Liver (tissue), 7 donors: ENCODE measurements at regions not wholly inside any gene's neighbourhood (a gene's known extent, or its start where the extent isn't known, plus 50 kb on each side); places are given as distances from the start of the nearest gene placed in this dataset.

Experiments
- DNase-seq: peaks from one replicate; pipeline ENCODE4 v3.0.0-alpha.2; 2017; ENCODE audit warnings: low spot score
- H3K27ac ChIP-seq, 2 donors: one replicate each; pipeline ENCODE4 v1.7.0; 2013; ENCODE audit warnings: inconsistent platforms in 2 of 2, low read length in 2 of 2, control low read depth in 1 of 2, low read depth in 1 of 2, mild to moderate bottlenecking in 1 of 2
- H3K27me3 ChIP-seq, 4 donors: one replicate each; pipeline versions ENCODE4 v1.6.1 to v1.7.0; 2013; ENCODE audit warnings: low read length in 3 of 4, inconsistent platforms in 1 of 4, mild to moderate bottlenecking in 1 of 4, moderate library complexity in 1 of 4; ENCODE audit not compliant: control insufficient read depth in 4 of 4, insufficient read depth in 4 of 4
- H3K36me3 ChIP-seq, 4 donors: one replicate each; pipeline versions ENCODE4 v1.6.1 to v1.7.0; 2013; ENCODE audit warnings: low read length in 3 of 4, mild to moderate bottlenecking in 3 of 4, low read depth in 1 of 4, moderate library complexity in 1 of 4; ENCODE audit not compliant: control insufficient read depth in 4 of 4, insufficient read depth in 3 of 4
- H3K4me1 ChIP-seq, 4 donors: one replicate each; pipeline versions ENCODE4 v1.6.1 to v1.7.0; 2013; ENCODE audit warnings: low read length in 3 of 4, mild to moderate bottlenecking in 3 of 4, moderate library complexity in 1 of 4; ENCODE audit not compliant: control insufficient read depth in 4 of 4, insufficient read depth in 4 of 4
- H3K4me3 ChIP-seq, 3 donors: one replicate each; pipeline versions ENCODE4 v1.6.1 to v1.7.0; 2013; ENCODE audit warnings: low read length in 3 of 3, control low read depth in 1 of 3, low read depth in 1 of 3, mild to moderate bottlenecking in 1 of 3
- H3K9ac ChIP-seq, 2 donors: one replicate each; pipeline ENCODE4 v1.7.0; 2013; ENCODE audit warnings: low read length in 2 of 2, mild to moderate bottlenecking in 2 of 2, moderate library complexity in 2 of 2, control low read depth in 1 of 2, low read depth in 1 of 2
- H3K9me3 ChIP-seq, 4 donors: one replicate each; pipeline versions ENCODE4 v1.6.1 to v1.7.0; 2013; ENCODE audit warnings: low read length in 3 of 4; ENCODE audit not compliant: control insufficient read depth in 4 of 4
- ATF3 ChIP-seq: IDR thresholded peaks from 2 replicates; pipeline ENCODE4 v1.6.1; 2016; ENCODE audit warnings: antibody characterized with exemption
- EGR1 ChIP-seq, 2 donors: IDR thresholded peaks; 2 replicates each; pipeline ENCODE4 v1.6.1; 2016 to 2018; ENCODE audit warnings: antibody characterized with exemption in 2 of 2, low read depth in 2 of 2
- FOXA1 ChIP-seq: IDR thresholded peaks from 2 replicates; pipeline ENCODE4 v1.6.1; 2016; ENCODE audit warnings: antibody characterized with exemption
- FOXA2 ChIP-seq: IDR thresholded peaks from 2 replicates; pipeline ENCODE4 v1.6.1; 2016; ENCODE audit warnings: antibody characterized with exemption
- HNF4A ChIP-seq, 2 donors: conservative IDR thresholded peaks; 2 replicates each; pipeline ENCODE4 v1.6.1; 2016; ENCODE audit warnings: antibody characterized with exemption in 2 of 2, mild to moderate bottlenecking in 2 of 2
- HNF4G ChIP-seq: IDR thresholded peaks from 2 replicates; pipeline ENCODE4 v1.6.1; 2016; ENCODE audit warnings: antibody characterized with exemption
- JUND ChIP-seq, 2 donors: IDR thresholded peaks; 2 replicates each; pipeline ENCODE4 v1.6.1; 2016; ENCODE audit warnings: antibody characterized with exemption in 2 of 2
- MAX ChIP-seq: IDR thresholded peaks from 2 replicates; pipeline ENCODE4 v1.6.1; 2016; ENCODE audit warnings: antibody characterized with exemption
- NR2F2 ChIP-seq: IDR thresholded peaks from 2 replicates; pipeline ENCODE4 v1.6.1; 2016; ENCODE audit warnings: antibody characterized with exemption
- RAD21 ChIP-seq, 2 donors: IDR thresholded peaks; 2 replicates each; pipeline ENCODE4 v1.6.1; 2016; ENCODE audit warnings: antibody characterized with exemption in 2 of 2, mild to moderate bottlenecking in 2 of 2
- REST ChIP-seq: IDR thresholded peaks from 2 replicates; pipeline ENCODE4 v1.6.1; 2016; ENCODE audit warnings: antibody characterized with exemption, mild to moderate bottlenecking
- RXRA ChIP-seq, 2 donors: IDR thresholded peaks; 2 replicates each; pipeline ENCODE4 v1.6.1; 2017 to 2018; ENCODE audit warnings: antibody characterized with exemption in 2 of 2, mild to moderate bottlenecking in 1 of 2
- TAF1 ChIP-seq: conservative IDR thresholded peaks from 2 replicates; pipeline ENCODE4 v1.6.1; 2016; ENCODE audit warnings: antibody characterized with exemption, mild to moderate bottlenecking
- YY1 ChIP-seq: IDR thresholded peaks from 2 replicates; pipeline ENCODE4 v1.6.1; 2016; ENCODE audit warnings: antibody characterized with exemption, mild to moderate bottlenecking
- ZBTB33 ChIP-seq: IDR thresholded peaks from 2 replicates; pipeline ENCODE4 v1.6.1; 2016; ENCODE audit warnings: antibody characterized with exemption
- WGBS: extraction: QIAGEN DNeasy Blood & Tissue Kit; methylation state at CpG from one replicate; pipeline ENCODE4 v1.1.7; 2013; 5-methylcytosine and 5-hydroxymethylcytosine counted together
- donor health status: healthy.
- donor health status: healthy.
- donor health status: healthy.
- donor health status: healthy.

GRCh38 chr5:87826507-87826906 is 413.8 kb upstream of the CCNH start:
- Histone ChIP-seq H3K27ac (no peak overlapping the region), H3K4me1 (peaks cover 0 to 7% (median 2%) of the 10 kb centered on the region in 4 donors), H3K27me3 (no peaks in the 10 kb centered on the region), H3K9me3 (peaks cover 0 to 2% (median 0%) of the 10 kb centered on the region in 4 donors), H3K4me3 (no peak overlapping the region), H3K9ac (no peak overlapping the region), H3K36me3 (no peaks in the 10 kb centered on the region)
- 81% methylated on average over 3 of the region's 3 CpGs for WGBS
- no peak for TF ChIP-seq RAD21 (IDR thresholded peaks at IDR 0.05)
- no peak for TF ChIP-seq ZBTB33
- TF ChIP-seq FOXA1: no peak
- no peak for TF ChIP-seq YY1
- no peak for TF ChIP-seq EGR1 (IDR thresholded peaks at IDR 0.05; ENCODE audit: low read depth in 2 of 2)
- no peak for TF ChIP-seq HNF4G
- TF ChIP-seq MAX: no peak
- no peak for DNase-seq

GRCh38 chr5:87825583-87825982 is 412.9 kb upstream of the CCNH start:
- Histone ChIP-seq H3K27me3 (no peaks in the 10 kb centered on the region), H3K4me3 (no peak overlapping the region), H3K36me3 (no peaks in the 10 kb centered on the region), H3K9ac (no peak overlapping the region), H3K27ac (no peak overlapping the region), H3K4me1 (peaks cover 0 to 7% (median 2%) of the 10 kb centered on the region in 4 donors), H3K9me3 (no peaks in the 10 kb centered on the region)
- DNase-seq: no peak
- TF ChIP-seq TAF1 (no peak), REST (no peak), JUND (IDR thresholded peaks at IDR 0.05) (no peak), YY1 (no peak), MAX (no peak), FOXA1 (no peak), NR2F2 (no peak), HNF4A (conservative IDR thresholded peaks at IDR 0.05) (no peak), FOXA2 (no peak), RXRA (IDR thresholded peaks at IDR 0.05) (no peak), ATF3 (no peak)
- 67% methylated on average over 1 of the region's 1 CpG for WGBS
